Sigmoid colon (tissue), 6 donors: ENCODE measurements at regions not wholly inside any gene's neighbourhood (a gene's known extent, or its start where the extent isn't known, plus 50 kb on each side); places are given as distances from the start of the nearest gene placed in this dataset.

Experiments used
- DNase-seq: peaks from one replicate; pipeline ENCODE4 v3.0.0-alpha.2; 2019
- H3K27ac ChIP-seq, 4 donors: fragments of 200-600 bp; sonication (generic); one replicate each; pipeline ENCODE4 v1.5.1; 2016 to 2019; ENCODE audit warnings: mild to moderate bottlenecking in 1 of 4
- H3K27me3 ChIP-seq, 3 donors: fragments of 200-600 bp; sonication (generic); one replicate each; pipeline ENCODE4 v1.5.1; 2019; ENCODE audit warnings: mild to moderate bottlenecking in 1 of 3
- H3K36me3 ChIP-seq, 4 donors: fragments of 200-600 bp; sonication (generic); one replicate each; pipeline ENCODE4 v1.5.1; 2016 to 2019
- H3K4me1 ChIP-seq, 4 donors: fragments of 200-600 bp; sonication (generic); one replicate each; pipeline ENCODE4 v1.5.1; 2017 to 2019
- H3K4me3 ChIP-seq, 4 donors: fragments of 200-600 bp; sonication (generic); one replicate each; pipeline ENCODE4 v1.5.1; 2017 to 2019; ENCODE audit warnings: mild to moderate bottlenecking in 2 of 4, moderate library complexity in 1 of 4
- H3K9me3 ChIP-seq, 4 donors: fragments of 200-600 bp in 3 of 4; sonication (generic) in 3 of 4; one replicate each; pipeline versions ENCODE4 v1.5.1 to v1.6.1; 2013 to 2019
- CTCF ChIP-seq, 4 experiments: fragments of 450-650 bp in 3 of 4; fragments of 200-600 bp in 1 of 4; IDR thresholded peaks; one replicate each; pipeline ENCODE4 v1.5.1; 2016 to 2019; ENCODE audit warnings: antibody characterized with exemption in 4 of 4, mild to moderate bottlenecking in 3 of 4, moderate library complexity in 2 of 4
- EP300 ChIP-seq, 4 donors: sonication (generic); formaldehyde crosslinking; IDR thresholded peaks; one replicate each; pipeline ENCODE4 v1.6.1; 2017; ENCODE audit warnings: antibody characterized with exemption in 4 of 4
- POLR2A ChIP-seq, 2 donors: fragments of 450-650 bp; IDR thresholded peaks; one replicate each; pipeline ENCODE4 v1.6.1; 2016; ENCODE audit warnings: antibody characterized with exemption in 2 of 2, mild to moderate bottlenecking in 2 of 2, moderate library complexity in 2 of 2
- POLR2AphosphoS5 ChIP-seq, 4 donors: sonication (generic); formaldehyde crosslinking; IDR thresholded peaks; one replicate each; pipeline ENCODE4 v1.6.1; 2017; ENCODE audit warnings: antibody characterized with exemption in 4 of 4
- WGBS, 2 donors: extraction: QIAGEN DNeasy Blood & Tissue Kit; methylation state at CpG; one replicate each; pipeline ENCODE4 v1.1.7; 2013; 5-methylcytosine and 5-hydroxymethylcytosine counted together
- intact Hi-C: fragments of 100-400 bp; cut with DNase I; formaldehyde crosslinking; loops from one replicate; pipeline ENCODE4 v1.15.1; 2023
- donor health status: healthy with polysubstance abuse.
- donor health status: healthy.

- no peak for DNase-seq
- peak overlapping the region in 1 of 4 donors; percentile 7 for H3K27ac ChIP-seq
- intact Hi-C loops: loop anchor here (10.0 kb wide), 1 partner anchor 148 kb away; no protein-coding TSS in a partner anchor
- peaks cover 0 to 13% (median 10%) of the 10 kb centered on the region in 4 donors for H3K4me1 ChIP-seq
- TF ChIP-seq EP300 (IDR thresholded peaks at IDR 0.05) (no peak), POLR2AphosphoS5 (IDR thresholded peaks at IDR 0.05) (no peak), CTCF (IDR thresholded peaks at IDR 0.05) (no peak), POLR2A (IDR thresholded peaks at IDR 0.05) (no peak)
- H3K36me3 ChIP-seq: no peaks in the 10 kb centered on the region
- no peaks in the 10 kb centered on the region for H3K9me3 ChIP-seq
- H3K4me3 ChIP-seq: no peak overlapping the region
- 8 to 39% methylated on average over 4 of the region's 4 CpGs for WGBS, 2 donors
- H3K27me3 ChIP-seq: no peaks in the 10 kb centered on the region
Measured at GRCh38 chr18:22342625-22343024, 75.1 kb downstream of the CTAGE1 start.

GRCh38 chr18:22340331-22340730, 77.4 kb downstream of the CTAGE1 start:
- Histone ChIP-seq H3K27ac (no peak overlapping the region), H3K4me1 (peaks cover 0 to 9% (median 3%) of the 10 kb centered on the region in 4 donors), H3K27me3 (no peaks in the 10 kb centered on the region), H3K36me3 (no peaks in the 10 kb centered on the region), H3K9me3 (no peaks in the 10 kb centered on the region), H3K4me3 (no peak overlapping the region)
- TF ChIP-seq EP300 (IDR thresholded peaks at IDR 0.05): no peak
- no peak for TF ChIP-seq POLR2A (IDR thresholded peaks at IDR 0.05)
- TF ChIP-seq POLR2AphosphoS5 (IDR thresholded peaks at IDR 0.05): no peak
- TF ChIP-seq CTCF (IDR thresholded peaks at IDR 0.05): no peak
- 74 to 76% methylated on average over 3 of the region's 3 CpGs for WGBS, 2 donors
- intact Hi-C loops: loop anchor here (10.0 kb wide), 1 partner anchor 146 kb away; no protein-coding TSS in a partner anchor
- no peak for DNase-seq

GRCh38 chr18:22339913-22340312, 77.8 kb downstream of the CTAGE1 start:
- Histone ChIP-seq H3K9me3 (no peaks in the 10 kb centered on the region), H3K27ac (no peak overlapping the region), H3K27me3 (no peaks in the 10 kb centered on the region), H3K4me1 (peaks cover 0 to 9% (median 3%) of the 10 kb centered on the region in 4 donors), H3K36me3 (no peaks in the 10 kb centered on the region), H3K4me3 (no peak overlapping the region)
- intact Hi-C loops: loop anchor here (10.0 kb wide), 1 partner anchor 145 kb away; no protein-coding TSS in a partner anchor
- TF ChIP-seq CTCF (IDR thresholded peaks at IDR 0.05) (no peak), POLR2AphosphoS5 (IDR thresholded peaks at IDR 0.05) (no peak), EP300 (IDR thresholded peaks at IDR 0.05) (no peak), POLR2A (IDR thresholded peaks at IDR 0.05) (no peak)
- 61 to 79% methylated on average over 4 of the region's 4 CpGs for WGBS, 2 donors
- no peak for DNase-seq

- Histone ChIP-seq H3K27me3 (no peaks in the 10 kb centered on the region), H3K4me1 (peaks cover 0 to 9% (median 3%) of the 10 kb centered on the region in 4 donors), H3K27ac (no peak overlapping the region), H3K9me3 (no peaks in the 10 kb centered on the region), H3K4me3 (no peak overlapping the region), H3K36me3 (no peaks in the 10 kb centered on the region)
- no peak for DNase-seq
- TF ChIP-seq POLR2AphosphoS5 (IDR thresholded peaks at IDR 0.05): no peak
- no peak for TF ChIP-seq CTCF (IDR thresholded peaks at IDR 0.05)
- no peak for TF ChIP-seq EP300 (IDR thresholded peaks at IDR 0.05)
- no peak for TF ChIP-seq POLR2A (IDR thresholded peaks at IDR 0.05)
- intact Hi-C loops: no loop called here
Measured at GRCh38 chr18:22337833-22338232, 79.9 kb downstream of the CTAGE1 start.

GRCh38 chr18:22337306-22337705, 80.4 kb downstream of the CTAGE1 start:
- Histone ChIP-seq H3K27me3 (no peaks in the 10 kb centered on the region), H3K36me3 (no peaks in the 10 kb centered on the region), H3K9me3 (no peaks in the 10 kb centered on the region), H3K27ac (no peak overlapping the region), H3K4me3 (no peak overlapping the region), H3K4me1 (peaks cover 0 to 9% (median 3%) of the 10 kb centered on the region in 4 donors)
- intact Hi-C loops: no loop called here
- TF ChIP-seq POLR2AphosphoS5 (IDR thresholded peaks at IDR 0.05) (no peak), EP300 (IDR thresholded peaks at IDR 0.05) (no peak), CTCF (IDR thresholded peaks at IDR 0.05) (no peak), POLR2A (IDR thresholded peaks at IDR 0.05) (no peak)
- WGBS, 2 donors: 79 to 88% methylated on average over 3 of the region's 3 CpGs
- DNase-seq: no peak
